BE2C (cell line): ENCODE measurements at regions not wholly inside any gene's neighbourhood (a gene's known extent, or its start where the extent isn't known, plus 50 kb on each side); places are given as distances from the start of the nearest gene placed in this dataset.

Experiments used
- DNase-seq: peaks from one replicate; pipeline ENCODE4 v3.0.0-alpha.2; 2020
- H3K27me3 ChIP-seq: fragments of 250-450 bp; sonication (Bioruptor Pico); 2 replicates; pipeline ENCODE4 v1.5.1; 2020; ENCODE audit warnings: mild to moderate bottlenecking
- H3K36me3 ChIP-seq: fragments of 250-450 bp; sonication (Bioruptor Pico); 2 replicates; pipeline ENCODE4 v1.5.1; 2020; ENCODE audit warnings: mild to moderate bottlenecking
- H3K4me1 ChIP-seq: fragments of 250-450 bp; sonication (Bioruptor Pico); 2 replicates; pipeline ENCODE4 v1.5.1; 2020
- H3K4me3 ChIP-seq: 2 replicates; pipeline ENCODE4 v1.5.1; 2011; ENCODE audit warnings: low read depth, low read length
- H3K9me3 ChIP-seq: fragments of 250-450 bp; sonication (Bioruptor Pico); 2 replicates; pipeline ENCODE4 v1.5.1; 2020
- CTCF ChIP-seq: IDR thresholded peaks from 2 replicates; pipeline ENCODE4 v1.5.1; 2012; ENCODE audit warnings: mild to moderate bottlenecking, low read depth, low read length

DNA sequence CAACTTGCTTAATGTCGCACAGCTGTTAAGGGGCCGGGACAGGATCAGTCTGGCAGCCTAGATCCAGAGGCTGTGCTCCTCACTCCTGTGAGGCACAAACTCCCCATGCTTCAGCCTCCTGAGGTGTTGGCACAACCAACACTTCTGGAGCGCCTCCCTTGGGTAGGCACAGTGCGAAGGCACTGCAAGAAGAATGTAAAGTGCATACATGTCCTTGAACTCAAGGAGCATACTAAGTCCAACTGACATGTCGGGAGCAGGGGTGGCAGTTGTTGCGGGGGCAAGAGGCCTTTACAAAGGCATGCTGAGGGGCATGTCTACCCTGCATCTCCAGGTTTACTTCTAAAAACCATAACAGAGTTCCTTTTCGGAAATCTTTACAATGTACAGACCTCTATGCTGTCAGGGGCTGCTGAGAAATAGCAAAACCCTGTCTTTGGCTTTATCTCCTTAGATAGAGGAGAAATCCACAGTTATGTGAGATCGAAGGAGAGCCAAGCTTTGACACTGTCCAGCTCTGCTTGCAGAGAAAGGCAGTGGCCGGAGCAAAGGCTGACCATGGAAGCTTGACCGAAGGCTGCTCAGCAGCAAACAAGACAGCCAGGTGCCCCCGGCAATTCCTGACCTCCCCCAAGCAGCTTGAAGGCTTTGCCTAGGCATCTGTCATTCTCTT is 93.9 kb downstream of the CDC7 start:
- H3K27me3 ChIP-seq = no peaks in the 10 kb centered on the region
- no peak for DNase-seq
- no peaks in the 10 kb centered on the region for H3K36me3 ChIP-seq
- no peak overlapping the region for H3K4me3 ChIP-seq
- H3K4me1 ChIP-seq = no peaks in the 10 kb centered on the region
- no peak for TF ChIP-seq CTCF
- no peaks in the 10 kb centered on the region for H3K9me3 ChIP-seq

DNA sequence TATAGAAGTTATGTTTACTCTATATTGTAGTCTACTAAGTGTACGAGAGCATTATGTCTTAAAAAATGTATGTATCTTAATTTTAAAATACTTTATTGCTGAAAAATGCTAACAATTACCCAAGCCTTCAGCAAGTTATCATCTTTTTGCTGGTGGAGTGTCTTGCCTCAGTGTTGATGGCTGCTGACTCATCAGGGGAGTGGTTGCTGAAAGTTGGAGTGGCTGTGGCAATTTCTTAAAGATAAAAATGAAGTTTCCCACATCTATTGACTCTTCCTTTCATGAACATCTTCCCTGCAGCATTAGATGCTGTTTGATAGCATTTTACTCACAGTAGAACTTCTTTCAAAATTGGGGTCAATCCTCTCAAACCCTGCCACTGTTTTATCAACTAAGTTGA is 95.8 kb downstream of the CDC7 start:
- no peaks in the 10 kb centered on the region for H3K36me3 ChIP-seq

DNA sequence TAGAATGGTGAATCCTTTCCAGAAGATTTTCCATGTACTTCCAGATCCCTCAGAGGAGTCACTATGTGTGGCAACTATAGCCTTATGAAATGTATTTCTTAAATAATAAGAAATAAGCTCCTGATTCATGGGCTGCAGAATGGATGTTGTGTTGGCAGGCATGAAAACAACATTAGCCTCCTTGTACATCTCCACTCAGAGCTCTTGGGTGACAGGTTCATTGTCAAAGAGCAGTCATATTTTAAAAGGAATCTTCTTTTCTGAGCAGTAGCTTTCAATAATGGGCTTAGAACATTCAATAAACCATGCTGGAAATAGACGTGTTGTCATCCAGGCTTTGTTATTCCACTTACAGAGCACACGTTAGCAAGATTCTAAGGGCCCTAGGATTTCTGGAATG is 96.6 kb downstream of the CDC7 start:
- no peak overlapping the region for H3K4me3 ChIP-seq
- DNase-seq = no peak
- no peaks in the 10 kb centered on the region for H3K9me3 ChIP-seq
- H3K27me3 ChIP-seq = no peaks in the 10 kb centered on the region
- H3K36me3 ChIP-seq = no peaks in the 10 kb centered on the region
- no peaks in the 10 kb centered on the region for H3K4me1 ChIP-seq
- TF ChIP-seq CTCF = no peak

More for the DNA sequence above, 95.8 kb downstream of the CDC7 start:
- TF ChIP-seq CTCF = no peak
- Histone ChIP-seq H3K9me3 (no peaks in the 10 kb centered on the region), H3K27me3 (no peaks in the 10 kb centered on the region), H3K4me1 (no peaks in the 10 kb centered on the region), H3K4me3 (no peak overlapping the region)
- no peak for DNase-seq

- Histone ChIP-seq H3K4me3 (no peak overlapping the region), H3K4me1 (no peaks in the 10 kb centered on the region), H3K27me3 (no peaks in the 10 kb centered on the region), H3K36me3 (no peaks in the 10 kb centered on the region), H3K9me3 (no peaks in the 10 kb centered on the region)
- TF ChIP-seq CTCF = no peak
- DNase-seq = no peak
Observed at GRCh38 chr1:91600431-91601337, 100.0 kb downstream of the CDC7 start.

DNA sequence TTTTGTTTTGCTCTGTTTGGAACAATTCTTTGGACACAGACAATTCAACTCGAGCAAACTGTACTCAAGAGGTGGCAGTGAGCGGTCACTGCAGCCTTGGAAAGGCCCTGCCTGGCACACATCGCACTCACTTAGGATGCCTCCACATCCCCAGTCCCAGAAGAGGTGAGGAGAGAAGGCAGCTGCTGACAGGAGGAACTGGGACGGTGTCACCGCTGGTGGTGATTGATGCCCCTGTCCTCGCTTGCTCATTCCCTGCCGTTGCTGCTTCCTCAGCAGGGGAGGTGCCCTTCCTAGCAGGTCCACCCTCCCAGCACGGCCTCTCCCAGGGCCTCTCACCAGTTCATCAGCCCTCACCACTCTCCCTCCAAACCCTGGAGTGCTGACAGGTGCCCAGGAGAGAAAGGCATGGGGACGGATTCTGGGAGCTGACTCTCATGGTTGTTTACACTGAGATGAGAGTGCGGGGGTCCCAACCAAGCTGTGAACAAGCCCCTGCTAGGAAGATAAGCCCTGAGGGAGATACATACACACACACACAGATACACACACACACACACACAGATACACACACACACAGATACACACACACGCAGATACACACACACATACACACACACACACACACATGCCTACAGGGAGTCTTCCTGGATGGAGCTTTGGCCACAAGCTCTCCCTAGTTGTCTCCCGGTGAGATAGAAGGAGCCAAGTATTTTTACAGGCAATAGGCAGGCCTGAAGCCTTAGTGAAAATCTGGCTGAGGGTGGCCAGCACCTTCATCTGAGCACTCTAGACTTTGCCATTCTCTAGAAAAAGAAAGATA is 101.1 kb downstream of the CDC7 start:
- Histone ChIP-seq H3K4me1 (no peaks in the 10 kb centered on the region), H3K27me3 (no peaks in the 10 kb centered on the region), H3K9me3 (no peaks in the 10 kb centered on the region), H3K36me3 (no peaks in the 10 kb centered on the region), H3K4me3 (no peak overlapping the region)
- no peak for DNase-seq
- no peak for TF ChIP-seq CTCF
